Panc1 (cell line): ENCODE measurements at regions not wholly inside any gene's neighbourhood (a gene's known extent, or its start where the extent isn't known, plus 50 kb on each side); places are given as distances from the start of the nearest gene placed in this dataset.

ENCODE experiments used
- ATAC-seq: fragments of 200-7000 bp; cut with Tn5 transposase; 2 replicates; pipeline ENCODE4 v1.9.1; 2020; ENCODE audit warnings: mild to moderate bottlenecking, moderate library complexity
- BruUV-seq: library from RNA; stranded (reverse); fragments of 400-500 nt; replicated peaks from 2 replicates; lab custom pipeline; 2021; lab: Mats Ljungman, UMichigan
- CTCF ChIA-PET: fragments of 300-600 bp; sonication (Branson Sonifier 250); formaldehyde crosslinking; loops from one replicate; lab custom pipeline; 2022; ENCODE audit warnings: antibody characterized with exemption; lab: Charles Lee
- POLR2A ChIA-PET: fragments of 300-600 bp; sonication (Branson Sonifier 250); formaldehyde crosslinking; loops from one replicate; lab custom pipeline; 2022; ENCODE audit warnings: antibody characterized with exemption; lab: Charles Lee
- DNase-seq: peaks from one replicate; pipeline ENCODE4 v3.0.0-alpha.2; 2010; ENCODE audit warnings: low read depth, low spot score
- H3K27ac ChIP-seq: 2 replicates; pipeline ENCODE4 v1.5.1; 2011; ENCODE audit warnings: mild to moderate bottlenecking, low read length, inconsistent platforms
- H3K27me3 ChIP-seq: fragments of 200-500 bp; sonication (Bioruptor generic); 2 replicates; pipeline ENCODE4 v1.6.0; 2014; ENCODE audit warnings: low read length, inconsistent platforms; ENCODE audit not compliant: control insufficient read depth, insufficient read depth
- H3K36me3 ChIP-seq: fragments of 200-500 bp; sonication (Bioruptor generic); 2 replicates; pipeline ENCODE4 v1.5.1; 2014; ENCODE audit warnings: inconsistent platforms, mild to moderate bottlenecking, low read length, moderate library complexity; ENCODE audit not compliant: control insufficient read depth, insufficient read depth
- H3K4me1 ChIP-seq: 2 replicates; pipeline ENCODE4 v1.5.1; 2011; ENCODE audit warnings: inconsistent platforms, mild to moderate bottlenecking, low read length, moderate library complexity; ENCODE audit not compliant: control insufficient read depth, insufficient read depth
- H3K4me3 ChIP-seq, 2 experiments: 2 replicates each; pipeline ENCODE4 v1.5.1; 2011 to 2012; ENCODE audit warnings: low read depth in 2 of 2, low read length in 2 of 2, mild to moderate bottlenecking in 2 of 2, inconsistent platforms in 1 of 2, moderate library complexity in 1 of 2
- H3K9me3 ChIP-seq: fragments of 200-500 bp; sonication (Bioruptor generic); 2 replicates; pipeline ENCODE4 v1.5.1; 2014; ENCODE audit warnings: low read depth, mild to moderate bottlenecking, inconsistent platforms, low read length, moderate library complexity; ENCODE audit not compliant: control insufficient read depth, insufficient read depth
- POLR2AphosphoS5 ChIP-seq: IDR thresholded peaks from 2 replicates; pipeline ENCODE4 v1.6.1; 2012; ENCODE audit warnings: mild to moderate bottlenecking, low read depth, low read length, moderate library complexity
- SIN3A ChIP-seq: IDR thresholded peaks from 2 replicates; pipeline ENCODE4 v1.6.1; 2012; ENCODE audit warnings: low read depth, mild to moderate bottlenecking, low read length, moderate library complexity, borderline replicate concordance; ENCODE audit not compliant: insufficient read depth
- TCF7L2 ChIP-seq: IDR thresholded peaks from 2 replicates; pipeline ENCODE4 v1.6.1; 2011; ENCODE audit warnings: mild to moderate bottlenecking, low read depth, low read length, inconsistent platforms
- in situ Hi-C: cut with HindIII; loops from 2 replicates; pipeline ENCODE4 v1.10.0; 2016; ENCODE audit warnings: low sequenced_read_pairs, low pct_unique_long_range_greater_than_20kb
- intact Hi-C: fragments of 100-400 bp; cut with micrococcal nuclease; formaldehyde crosslinking; loops from one replicate; pipeline ENCODE4 v1.10.0; 2022; ENCODE audit not compliant: unreplicated experiment
- TF ChIP-seq, protein P1 (sequence below): fragments of 450-650 bp; IDR thresholded peaks from 2 replicates; pipeline ENCODE4 v1.5.1; 2017; ENCODE audit warnings: mild to moderate bottlenecking
- TF ChIP-seq, protein P2 (sequence below), 2 experiments: IDR thresholded peaks; 2 replicates each; pipeline ENCODE4 v1.6.1; 2011 to 2012; ENCODE audit warnings: low read depth in 2 of 2, control low read depth in 1 of 2, low read length in 1 of 2, mild to moderate bottlenecking in 1 of 2, moderate library complexity in 1 of 2; ENCODE audit not compliant: insufficient read depth in 1 of 2

DNA sequence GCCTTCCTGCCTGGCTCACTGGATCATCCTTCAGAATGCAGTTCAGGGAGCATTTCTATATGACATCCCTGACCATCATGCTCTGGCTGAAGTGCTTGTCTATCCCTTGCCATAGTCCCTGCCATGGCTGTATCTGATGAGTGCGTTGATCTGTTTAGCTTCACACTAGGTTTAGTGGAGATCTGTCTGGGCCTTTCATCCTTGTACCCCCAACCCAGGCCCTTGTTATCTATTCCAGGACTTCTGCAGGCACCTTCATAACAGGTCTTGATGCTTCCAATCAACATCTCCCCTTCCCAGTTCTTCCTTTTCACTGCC, 102.4 kb downstream of the QRSL1 start:
- no peak for ATAC-seq
- no peaks in the 10 kb centered on the region for H3K4me1 ChIP-seq
- no peak for DNase-seq
- H3K9me3 ChIP-seq, result no peaks in the 10 kb centered on the region
- ChIA-PET CTCF (interaction anchor here (0.6 kb wide), 1 partner anchor 99 kb away, joined by 4 read pairs; no protein-coding TSS in a partner anchor), POLR2A (no interaction called here)
- H3K4me3 ChIP-seq, result no peak overlapping the region
- in situ Hi-C loops (no loop called here), intact Hi-C loops (no loop called here)
- no peak overlapping the region for H3K27ac ChIP-seq
- no TSS peak for BruUV-seq
- TF ChIP-seq SIN3A, result no peak
- TF ChIP-seq TCF7L2, result no peak
- TF ChIP-seq, protein P1, sequence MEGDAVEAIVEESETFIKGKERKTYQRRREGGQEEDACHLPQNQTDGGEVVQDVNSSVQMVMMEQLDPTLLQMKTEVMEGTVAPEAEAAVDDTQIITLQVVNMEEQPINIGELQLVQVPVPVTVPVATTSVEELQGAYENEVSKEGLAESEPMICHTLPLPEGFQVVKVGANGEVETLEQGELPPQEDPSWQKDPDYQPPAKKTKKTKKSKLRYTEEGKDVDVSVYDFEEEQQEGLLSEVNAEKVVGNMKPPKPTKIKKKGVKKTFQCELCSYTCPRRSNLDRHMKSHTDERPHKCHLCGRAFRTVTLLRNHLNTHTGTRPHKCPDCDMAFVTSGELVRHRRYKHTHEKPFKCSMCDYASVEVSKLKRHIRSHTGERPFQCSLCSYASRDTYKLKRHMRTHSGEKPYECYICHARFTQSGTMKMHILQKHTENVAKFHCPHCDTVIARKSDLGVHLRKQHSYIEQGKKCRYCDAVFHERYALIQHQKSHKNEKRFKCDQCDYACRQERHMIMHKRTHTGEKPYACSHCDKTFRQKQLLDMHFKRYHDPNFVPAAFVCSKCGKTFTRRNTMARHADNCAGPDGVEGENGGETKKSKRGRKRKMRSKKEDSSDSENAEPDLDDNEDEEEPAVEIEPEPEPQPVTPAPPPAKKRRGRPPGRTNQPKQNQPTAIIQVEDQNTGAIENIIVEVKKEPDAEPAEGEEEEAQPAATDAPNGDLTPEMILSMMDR, result no peak
- TF ChIP-seq, protein P2, sequence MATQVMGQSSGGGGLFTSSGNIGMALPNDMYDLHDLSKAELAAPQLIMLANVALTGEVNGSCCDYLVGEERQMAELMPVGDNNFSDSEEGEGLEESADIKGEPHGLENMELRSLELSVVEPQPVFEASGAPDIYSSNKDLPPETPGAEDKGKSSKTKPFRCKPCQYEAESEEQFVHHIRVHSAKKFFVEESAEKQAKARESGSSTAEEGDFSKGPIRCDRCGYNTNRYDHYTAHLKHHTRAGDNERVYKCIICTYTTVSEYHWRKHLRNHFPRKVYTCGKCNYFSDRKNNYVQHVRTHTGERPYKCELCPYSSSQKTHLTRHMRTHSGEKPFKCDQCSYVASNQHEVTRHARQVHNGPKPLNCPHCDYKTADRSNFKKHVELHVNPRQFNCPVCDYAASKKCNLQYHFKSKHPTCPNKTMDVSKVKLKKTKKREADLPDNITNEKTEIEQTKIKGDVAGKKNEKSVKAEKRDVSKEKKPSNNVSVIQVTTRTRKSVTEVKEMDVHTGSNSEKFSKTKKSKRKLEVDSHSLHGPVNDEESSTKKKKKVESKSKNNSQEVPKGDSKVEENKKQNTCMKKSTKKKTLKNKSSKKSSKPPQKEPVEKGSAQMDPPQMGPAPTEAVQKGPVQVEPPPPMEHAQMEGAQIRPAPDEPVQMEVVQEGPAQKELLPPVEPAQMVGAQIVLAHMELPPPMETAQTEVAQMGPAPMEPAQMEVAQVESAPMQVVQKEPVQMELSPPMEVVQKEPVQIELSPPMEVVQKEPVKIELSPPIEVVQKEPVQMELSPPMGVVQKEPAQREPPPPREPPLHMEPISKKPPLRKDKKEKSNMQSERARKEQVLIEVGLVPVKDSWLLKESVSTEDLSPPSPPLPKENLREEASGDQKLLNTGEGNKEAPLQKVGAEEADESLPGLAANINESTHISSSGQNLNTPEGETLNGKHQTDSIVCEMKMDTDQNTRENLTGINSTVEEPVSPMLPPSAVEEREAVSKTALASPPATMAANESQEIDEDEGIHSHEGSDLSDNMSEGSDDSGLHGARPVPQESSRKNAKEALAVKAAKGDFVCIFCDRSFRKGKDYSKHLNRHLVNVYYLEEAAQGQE (IDR thresholded peaks at IDR 0.05; ENCODE audit: insufficient read depth in 1 of 2, low read depth in 2 of 2, low read length in 1 of 2), result no peak
- TF ChIP-seq POLR2AphosphoS5, result no peak
- H3K36me3 ChIP-seq, result no peaks in the 10 kb centered on the region
- H3K27me3 ChIP-seq, result no peaks in the 10 kb centered on the region; the same call in 1 of the 2 replicates

DNA sequence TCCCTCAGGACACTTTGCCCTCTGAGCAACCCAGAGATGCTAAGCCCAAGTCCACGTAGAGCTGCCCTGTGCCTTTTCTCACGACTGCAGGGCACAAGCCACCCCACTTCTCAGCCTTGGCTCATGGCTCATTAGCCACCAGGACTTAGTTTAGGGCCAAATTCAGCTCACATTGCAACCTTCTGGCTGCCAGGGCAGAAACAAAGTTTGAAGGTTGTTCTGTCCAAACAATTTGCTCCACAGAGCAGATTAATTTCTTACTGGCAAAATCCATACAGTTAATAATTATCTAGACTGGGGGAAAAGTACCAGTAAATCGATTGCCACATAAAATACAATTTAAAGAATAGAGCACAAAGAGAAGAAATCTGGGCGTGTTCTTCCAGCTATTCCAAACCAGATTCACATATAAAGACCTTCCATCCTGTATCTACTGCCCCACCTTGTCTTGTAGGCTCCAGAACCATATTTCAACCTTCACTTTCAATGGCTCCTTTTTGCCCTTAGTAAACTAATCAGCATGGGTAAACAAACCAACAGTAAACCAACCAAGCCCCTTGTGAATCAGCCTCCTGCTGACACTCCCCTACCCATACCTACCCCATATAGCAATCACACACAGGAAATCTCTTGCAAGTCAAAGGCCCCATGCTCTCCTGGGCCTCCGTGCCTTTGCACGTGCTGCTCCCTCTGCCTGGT, 101.9 kb downstream of the QRSL1 start:
- intact Hi-C loops (no loop called here), in situ Hi-C loops (no loop called here)
- Histone ChIP-seq H3K4me1 (no peaks in the 10 kb centered on the region), H3K27ac (no peak overlapping the region), H3K9me3 (no peaks in the 10 kb centered on the region), H3K27me3 (no peaks in the 10 kb centered on the region; the same call in 1 of the 2 replicates), H3K4me3 (no peak overlapping the region), H3K36me3 (no peaks in the 10 kb centered on the region)
- ChIA-PET POLR2A (no interaction called here), CTCF (no interaction called here)
- TF ChIP-seq POLR2AphosphoS5, result no peak
- TF ChIP-seq SIN3A, result no peak
- TF ChIP-seq, protein P2 (IDR thresholded peaks at IDR 0.05; ENCODE audit: insufficient read depth in 1 of 2, low read depth in 2 of 2, low read length in 1 of 2), result no peak
- TF ChIP-seq, protein P1, result no peak
- TF ChIP-seq TCF7L2, result no peak
- BruUV-seq, result no TSS peak
- DNase-seq, result no peak
- ATAC-seq, result no peak
